ENCODE measurements at regions not wholly inside any gene's neighbourhood (a gene's known extent, or its start where the extent isn't known, plus 50 kb on each side); places are given as distances from the start of the nearest gene placed in this dataset.

- H3F3A ChIP-seq (replicated peaks; ENCODE audit: insufficient read depth), result no peaks in the 10 kb centered on the region
- DNase-seq, result no peak
- 16% methylated on average over 5 of the region's 5 CpGs for WGBS (ENCODE audit: low lambda C conversion rate)
- no peaks in the 10 kb centered on the region for H3K9me2 ChIP-seq
- H3K27ac ChIP-seq (ENCODE audit: low read depth in 2 of 2, low read length in 1 of 2), result no peak overlapping the region
- no peaks in the 10 kb centered on the region for H3K9me3 ChIP-seq
- H3K4me1 ChIP-seq (ENCODE audit: control insufficient read depth in 1 of 2, insufficient read depth in 2 of 2, low read depth in 1 of 2, low read length in 1 of 2), result no peaks in the 10 kb centered on the region
- no peak for TF ChIP-seq FOXJ3 (CRISPR knock-in tag; IDR thresholded peaks at IDR 0.05)
- TF ChIP-seq JUND (IDR thresholded peaks at IDR 0.05), result no peak
- no peak for TF ChIP-seq CHD2 (IDR thresholded peaks at IDR 0.05; ENCODE audit: low read length, partially characterized antibody)
- TF ChIP-seq NFIC (IDR thresholded peaks at IDR 0.05; ENCODE audit: borderline replicate concordance), result no peak
- ChIA-PET POLR2A (no interaction called here), CTCF (no interaction called here)
- no peaks in the 10 kb centered on the region for H3K36me3 ChIP-seq (replicated peaks in 1 of 2; ENCODE audit: control insufficient read depth in 1 of 2, insufficient read depth in 2 of 2, low read length in 1 of 2)
- no peaks in the 10 kb centered on the region for H3K79me2 ChIP-seq (ENCODE audit: insufficient read depth)
- no peak overlapping the region for H2AFZ ChIP-seq (ENCODE audit: low read depth)
- no peak overlapping the region for H3K9ac ChIP-seq
- no peaks in the 10 kb centered on the region for H4K20me1 ChIP-seq (ENCODE audit: insufficient read depth)
- no peak overlapping the region for H3K4me2 ChIP-seq
- H3K4me3 ChIP-seq (ENCODE audit: low read depth in 2 of 2, low read length in 1 of 2), result no peak overlapping the region
- no peaks in the 10 kb centered on the region for H3K27me3 ChIP-seq (ENCODE audit: insufficient read depth)
Observed at GRCh38 chr4:57614257-57614932, 504.2 kb upstream of the IGFBP7 start.

- no peaks in the 10 kb centered on the region for H3K27me3 ChIP-seq (ENCODE audit: insufficient read depth)
- no peak for TF ChIP-seq PBX3 (IDR thresholded peaks at IDR 0.05)
- TF ChIP-seq RFX5 (IDR thresholded peaks at IDR 0.05; ENCODE audit: low read length), result no peak
- no peak for TF ChIP-seq SMC3 (IDR thresholded peaks at IDR 0.05; ENCODE audit: low read depth, low read length)
- TF ChIP-seq IRF3 (IDR thresholded peaks at IDR 0.05; ENCODE audit: low read depth, low read length), result no peak
- TF ChIP-seq ELF1 (IDR thresholded peaks at IDR 0.05), result no peak
- no peak for TF ChIP-seq RCOR1 (IDR thresholded peaks at IDR 0.05; ENCODE audit: low read length)
- no peak for TF ChIP-seq RAD21 (IDR thresholded peaks at IDR 0.05; ENCODE audit: low read length)
- TF ChIP-seq MEF2A (IDR thresholded peaks at IDR 0.05; ENCODE audit: borderline replicate concordance, low read depth), result no peak
- CTCF ChIA-PET, result no interaction called here
- H3K4me3 ChIP-seq (ENCODE audit: low read depth in 2 of 2, low read length in 1 of 2), result no peak overlapping the region
- H3K27ac ChIP-seq (ENCODE audit: low read depth in 2 of 2, low read length in 1 of 2), result no peak overlapping the region
- no peaks in the 10 kb centered on the region for H3F3A ChIP-seq (replicated peaks; ENCODE audit: insufficient read depth)
- no peaks in the 10 kb centered on the region for H3K79me2 ChIP-seq (ENCODE audit: insufficient read depth)
- H3K9me3 ChIP-seq, result no peaks in the 10 kb centered on the region
- no peaks in the 10 kb centered on the region for H3K36me3 ChIP-seq (replicated peaks in 1 of 2; ENCODE audit: control insufficient read depth in 1 of 2, insufficient read depth in 2 of 2, low read length in 1 of 2)
- no peak overlapping the region for H2AFZ ChIP-seq (ENCODE audit: low read depth)
- DNase-seq, result no peak
- no peak overlapping the region for H3K4me2 ChIP-seq
- no peaks in the 10 kb centered on the region for H3K4me1 ChIP-seq (ENCODE audit: control insufficient read depth in 1 of 2, insufficient read depth in 2 of 2, low read depth in 1 of 2, low read length in 1 of 2)
- POLR2A ChIA-PET, result no interaction called here
- WGBS (ENCODE audit: low lambda C conversion rate), result 6% methylated on average over 2 of the region's 2 CpGs
- H3K9ac ChIP-seq, result no peak overlapping the region
- no peaks in the 10 kb centered on the region for H3K9me2 ChIP-seq
- H4K20me1 ChIP-seq (ENCODE audit: insufficient read depth), result no peaks in the 10 kb centered on the region
Observed at GRCh38 chr4:57612279-57612678, 502.1 kb upstream of the IGFBP7 start.

All from SK-N-SH (cell line).